Ramos (cell line): ENCODE measurements at regions not wholly inside any gene's neighbourhood (a gene's known extent, or its start where the extent isn't known, plus 50 kb on each side); places are given as distances from the start of the nearest gene placed in this dataset.
"Not testable (repeated sequence)": the region's sequence is repeated elsewhere in the genome, so short reads cannot be mapped to it uniquely, and the experiment has no call there.

Source experiments
- in situ Hi-C: fragments of 300-500 bp; cut with MboI; formaldehyde crosslinking; loops from one replicate; pipeline ENCODE4 v1.14.3; 2022; ENCODE audit warnings: low sequenced_read_pairs; ENCODE audit not compliant: unreplicated experiment

- in situ Hi-C loops: not testable (repeated sequence)
Observed at GRCh38 chr17:22398446-22398845, 706.1 kb downstream of the KCNJ18 start.

- in situ Hi-C loops: not testable (repeated sequence)
Observed at GRCh38 chr17:22399037-22399436, 706.7 kb downstream of the KCNJ18 start.

GRCh38 chr17:22405080-22405479 is 712.8 kb downstream of the KCNJ18 start:
- in situ Hi-C loops: not testable (repeated sequence)

GRCh38 chr17:22409160-22409751 is 716.9 kb downstream of the KCNJ18 start:
- in situ Hi-C loops: no loop called here

GRCh38 chr17:22410136-22410535 is 717.8 kb downstream of the KCNJ18 start:
- in situ Hi-C loops: no loop called here

- in situ Hi-C loops: no loop called here
Observed at GRCh38 chr17:22411185-22411784, 719.0 kb downstream of the KCNJ18 start.

- in situ Hi-C loops: no loop called here
Observed at GRCh38 chr17:22435231-22435974, 743.1 kb downstream of the KCNJ18 start.

- in situ Hi-C loops: no loop called here
Observed at GRCh38 chr17:22441776-22442175, 749.5 kb downstream of the KCNJ18 start.

- in situ Hi-C loops: no loop called here
Observed at GRCh38 chr17:22443061-22443460, 750.7 kb downstream of the KCNJ18 start.

GRCh38 chr17:22453181-22453580 is 760.9 kb downstream of the KCNJ18 start:
- in situ Hi-C loops: loop anchor here (25.0 kb wide), 1 partner anchor 141 kb away; no protein-coding TSS in a partner anchor

GRCh38 chr17:22454070-22454999 is 762.0 kb downstream of the KCNJ18 start:
- in situ Hi-C loops: loop anchor here (25.0 kb wide), 1 partner anchor 142 kb away; no protein-coding TSS in a partner anchor

GRCh38 chr17:22459331-22459952 is 767.1 kb downstream of the KCNJ18 start:
- in situ Hi-C loops: loop anchor here (25.0 kb wide), 1 partner anchor 147 kb away; no protein-coding TSS in a partner anchor

- in situ Hi-C loops: loop anchor here (25.0 kb wide), 1 partner anchor 148 kb away; no protein-coding TSS in a partner anchor
Observed at GRCh38 chr17:22459953-22460350, 767.6 kb downstream of the KCNJ18 start.

GRCh38 chr17:22460461-22461063 is 768.2 kb downstream of the KCNJ18 start:
- in situ Hi-C loops: loop anchor here (25.0 kb wide), 1 partner anchor 148 kb away; no protein-coding TSS in a partner anchor

GRCh38 chr17:22461460-22462145 is 769.3 kb downstream of the KCNJ18 start:
- in situ Hi-C loops: loop anchor here (25.0 kb wide), 1 partner anchor 149 kb away; no protein-coding TSS in a partner anchor

GRCh38 chr17:22462461-22462860 is 770.1 kb downstream of the KCNJ18 start:
- in situ Hi-C loops: loop anchor here (25.0 kb wide), 1 partner anchor 150 kb away; no protein-coding TSS in a partner anchor

GRCh38 chr17:22463110-22463850 is 771.0 kb downstream of the KCNJ18 start:
- in situ Hi-C loops: loop anchor here (25.0 kb wide), 1 partner anchor 151 kb away; no protein-coding TSS in a partner anchor

GRCh38 chr17:22464041-22464440 is 771.7 kb downstream of the KCNJ18 start:
- in situ Hi-C loops: loop anchor here (25.0 kb wide), 1 partner anchor 152 kb away; no protein-coding TSS in a partner anchor
